CD8-positive, alpha-beta memory T cell (primary cell): ENCODE measurements at regions not wholly inside any gene's neighbourhood (a gene's known extent, or its start where the extent isn't known, plus 50 kb on each side); places are given as distances from the start of the nearest gene placed in this dataset.

ENCODE experiments used
- CTCF ChIA-PET: fragments of 350-600 bp; sonication (Branson Sonifier 250); formaldehyde crosslinking; loops from one replicate; lab custom pipeline; 2021; ENCODE audit warnings: antibody characterized with exemption; lab: Charles Lee
- POLR2A ChIA-PET: fragments of 350-600 bp; sonication (Branson Sonifier 250); formaldehyde crosslinking; loops from one replicate; lab custom pipeline; 2021; ENCODE audit warnings: antibody characterized with exemption; lab: Charles Lee
- DNase-seq, 5 donors: peaks; one replicate each; pipeline versions ENCODE4 v3.0.0 to v3.0.0-alpha.2; 2020 to 2022; ENCODE audit warnings: mixed read lengths in 1 of 5
- H3K27ac ChIP-seq: one replicate; pipeline ENCODE4 v1.7.0; 2013; ENCODE audit warnings: low read depth, mild to moderate bottlenecking, low read length, moderate library complexity
- H3K27me3 ChIP-seq: 2 replicates; pipeline ENCODE4 v1.7.0; 2013; ENCODE audit warnings: low read length, mild to moderate bottlenecking; ENCODE audit not compliant: insufficient read depth, poor library complexity, severe bottlenecking
- H3K36me3 ChIP-seq: 2 replicates; pipeline ENCODE4 v1.7.0; 2013; ENCODE audit warnings: mild to moderate bottlenecking, low read length, moderate library complexity; ENCODE audit not compliant: insufficient read depth
- H3K4me1 ChIP-seq: 2 replicates; pipeline ENCODE4 v1.7.0; 2013; ENCODE audit warnings: mild to moderate bottlenecking, low read length, moderate library complexity; ENCODE audit not compliant: insufficient read depth
- H3K4me3 ChIP-seq: 2 replicates; pipeline ENCODE4 v1.7.0; 2013; ENCODE audit warnings: mild to moderate bottlenecking, low read length
- H3K9me3 ChIP-seq: 2 replicates; pipeline ENCODE4 v1.7.0; 2013; ENCODE audit warnings: mild to moderate bottlenecking, low read length
- H3K27ac Mint-ChIP-seq, 8 donors: one replicate each; pipeline ENCODE4 v1.8.0; 2020 to 2021; ENCODE audit warnings: mixed read lengths in 8 of 8, mild to moderate bottlenecking in 6 of 8, inconsistent platforms in 3 of 8, moderate library complexity in 3 of 8
- H3K27me3 Mint-ChIP-seq, 2 donors: one replicate each; pipeline ENCODE4 v1.8.0; 2020 to 2021; ENCODE audit warnings: mixed read lengths in 2 of 2, mild to moderate bottlenecking in 1 of 2, moderate library complexity in 1 of 2
- H3K36me3 Mint-ChIP-seq, 3 donors: one replicate each; pipeline ENCODE4 v1.8.0; 2020 to 2021; ENCODE audit warnings: mixed read lengths in 3 of 3, inconsistent platforms in 1 of 3, mild to moderate bottlenecking in 1 of 3
- H3K4me1 Mint-ChIP-seq, 3 donors: one replicate each; pipeline ENCODE4 v1.8.0; 2020 to 2021; ENCODE audit warnings: mixed read lengths in 3 of 3, inconsistent platforms in 1 of 3, mild to moderate bottlenecking in 1 of 3
- H3K4me3 Mint-ChIP-seq, 7 donors: one replicate each; pipeline ENCODE4 v1.8.0; 2020 to 2021; ENCODE audit warnings: mixed read lengths in 7 of 7, mild to moderate bottlenecking in 6 of 7, moderate library complexity in 4 of 7, inconsistent platforms in 2 of 7
- H3K9me3 Mint-ChIP-seq, 5 donors: one replicate each; pipeline ENCODE4 v1.8.0; 2020 to 2022; ENCODE audit warnings: mixed read lengths in 5 of 5, mild to moderate bottlenecking in 3 of 5, moderate library complexity in 2 of 5, inconsistent platforms in 1 of 5

- DNase-seq: no peak
- Histone ChIP-seq H3K4me1 (no peaks in the 10 kb centered on the region), H3K4me3 (no peak overlapping the region), H3K27me3 (no peaks in the 10 kb centered on the region), H3K36me3 (no peaks in the 10 kb centered on the region), H3K27ac (no peak overlapping the region), H3K9me3 (no peaks in the 10 kb centered on the region)
- peaks cover 0 to 4% of the 10 kb centered on the region in 2 donors for H3K27me3 Mint-ChIP-seq
- no peaks in the 10 kb centered on the region for H3K4me1 Mint-ChIP-seq
- no peak overlapping the region for H3K4me3 Mint-ChIP-seq
- CTCF ChIA-PET: no interaction called here
- H3K27ac Mint-ChIP-seq: no peak overlapping the region
- H3K9me3 Mint-ChIP-seq: no peaks in the 10 kb centered on the region
- POLR2A ChIA-PET: no interaction called here
- no peaks in the 10 kb centered on the region for H3K36me3 Mint-ChIP-seq
These were observed 854.3 kb upstream of the ACVR2A start for GRCh38 chr2:146990311-146991054.

DNA sequence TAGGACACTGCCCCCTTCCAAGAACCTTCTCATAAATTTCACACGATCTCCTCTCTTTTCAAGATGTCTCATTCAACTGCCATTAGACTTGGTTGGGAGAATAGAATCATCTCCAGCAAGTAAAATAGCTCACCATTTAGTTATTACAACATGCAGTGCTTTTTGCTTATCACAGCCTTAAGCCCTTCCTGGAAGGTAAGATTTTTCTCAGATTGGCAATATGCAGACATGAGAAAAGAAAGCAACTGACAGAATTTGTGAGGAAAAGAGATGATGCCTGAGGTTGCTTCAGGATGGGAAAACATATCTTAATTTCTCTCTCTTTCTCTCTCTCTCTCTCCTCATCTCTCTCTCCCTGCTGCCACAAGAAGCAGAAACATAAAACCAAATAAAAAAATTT is 855.1 kb upstream of the ACVR2A start:
- ChIA-PET POLR2A (no interaction called here), CTCF (no interaction called here)
- no peaks in the 10 kb centered on the region for H3K4me1 Mint-ChIP-seq
- H3K9me3 Mint-ChIP-seq: no peaks in the 10 kb centered on the region
- no peaks in the 10 kb centered on the region for H3K4me1 ChIP-seq
- H3K36me3 Mint-ChIP-seq: no peaks in the 10 kb centered on the region
- H3K27me3 ChIP-seq: no peaks in the 10 kb centered on the region
- H3K27ac ChIP-seq: no peak overlapping the region
- no peak overlapping the region for H3K4me3 Mint-ChIP-seq
- H3K4me3 ChIP-seq: no peak overlapping the region
- DNase-seq: no peak
- H3K27me3 Mint-ChIP-seq: peaks cover 0 to 4% of the 10 kb centered on the region in 2 donors
- H3K36me3 ChIP-seq: no peaks in the 10 kb centered on the region
- no peak overlapping the region for H3K27ac Mint-ChIP-seq
- no peaks in the 10 kb centered on the region for H3K9me3 ChIP-seq

GRCh38 chr2:146987996-146988395 is 856.8 kb upstream of the ACVR2A start:
- Histone ChIP-seq H3K4me1 (no peaks in the 10 kb centered on the region), H3K4me3 (no peak overlapping the region), H3K9me3 (no peaks in the 10 kb centered on the region), H3K36me3 (no peaks in the 10 kb centered on the region), H3K27me3 (no peaks in the 10 kb centered on the region), H3K27ac (no peak overlapping the region)
- Mint-ChIP-seq H3K4me1 (no peaks in the 10 kb centered on the region), H3K4me3 (no peak overlapping the region), H3K27me3 (no peaks in the 10 kb centered on the region), H3K36me3 (no peaks in the 10 kb centered on the region), H3K27ac (no peak overlapping the region), H3K9me3 (no peaks in the 10 kb centered on the region)
- no peak for DNase-seq
- CTCF ChIA-PET: no interaction called here
- POLR2A ChIA-PET: no interaction called here

GRCh38 chr2:146986161-146986560 is 858.7 kb upstream of the ACVR2A start:
- H3K27me3 ChIP-seq: no peaks in the 10 kb centered on the region
- no peaks in the 10 kb centered on the region for H3K4me1 ChIP-seq
- no peak overlapping the region for H3K4me3 Mint-ChIP-seq
- H3K27me3 Mint-ChIP-seq: no peaks in the 10 kb centered on the region
- H3K4me3 ChIP-seq: no peak overlapping the region
- H3K36me3 Mint-ChIP-seq: no peaks in the 10 kb centered on the region
- H3K9me3 ChIP-seq: no peaks in the 10 kb centered on the region
- ChIA-PET CTCF (no interaction called here), POLR2A (no interaction called here)
- H3K9me3 Mint-ChIP-seq: no peaks in the 10 kb centered on the region
- H3K27ac ChIP-seq: no peak overlapping the region
- no peak overlapping the region for H3K27ac Mint-ChIP-seq
- no peak for DNase-seq
- H3K4me1 Mint-ChIP-seq: no peaks in the 10 kb centered on the region
- H3K36me3 ChIP-seq: no peaks in the 10 kb centered on the region

DNA sequence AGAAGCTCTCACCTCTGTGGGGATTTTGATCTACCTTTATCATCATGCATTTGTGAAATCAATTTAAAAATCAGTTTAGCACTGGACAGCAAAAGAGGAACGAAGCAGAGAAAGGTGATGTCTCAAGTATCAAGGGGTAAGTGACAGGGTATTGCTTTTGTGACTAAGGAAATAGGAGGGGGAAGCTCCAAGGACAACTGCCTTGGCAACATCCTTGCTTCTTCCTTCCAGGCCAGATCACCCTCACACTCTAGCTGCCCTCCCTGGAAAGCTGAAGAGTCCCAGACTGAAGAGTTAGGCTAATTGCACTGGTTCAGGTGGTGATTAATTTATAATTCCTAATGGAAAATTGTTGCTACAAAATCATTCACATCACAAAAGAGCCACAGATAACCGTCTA is 859.1 kb upstream of the ACVR2A start:
- H3K27me3 Mint-ChIP-seq: no peaks in the 10 kb centered on the region
- H3K9me3 ChIP-seq: no peaks in the 10 kb centered on the region
- H3K27ac ChIP-seq: no peak overlapping the region
- H3K4me3 Mint-ChIP-seq: no peak overlapping the region
- no peaks in the 10 kb centered on the region for H3K4me1 Mint-ChIP-seq
- DNase-seq: no peak
- H3K36me3 Mint-ChIP-seq: no peaks in the 10 kb centered on the region
- H3K27ac Mint-ChIP-seq: no peak overlapping the region
- H3K4me3 ChIP-seq: no peak overlapping the region
- H3K4me1 ChIP-seq: no peaks in the 10 kb centered on the region
- POLR2A ChIA-PET: no interaction called here
- CTCF ChIA-PET: no interaction called here
- peaks cover 0 to 2% (median 0%) of the 10 kb centered on the region in 5 donors for H3K9me3 Mint-ChIP-seq
- H3K36me3 ChIP-seq: no peaks in the 10 kb centered on the region
- no peaks in the 10 kb centered on the region for H3K27me3 ChIP-seq

DNA sequence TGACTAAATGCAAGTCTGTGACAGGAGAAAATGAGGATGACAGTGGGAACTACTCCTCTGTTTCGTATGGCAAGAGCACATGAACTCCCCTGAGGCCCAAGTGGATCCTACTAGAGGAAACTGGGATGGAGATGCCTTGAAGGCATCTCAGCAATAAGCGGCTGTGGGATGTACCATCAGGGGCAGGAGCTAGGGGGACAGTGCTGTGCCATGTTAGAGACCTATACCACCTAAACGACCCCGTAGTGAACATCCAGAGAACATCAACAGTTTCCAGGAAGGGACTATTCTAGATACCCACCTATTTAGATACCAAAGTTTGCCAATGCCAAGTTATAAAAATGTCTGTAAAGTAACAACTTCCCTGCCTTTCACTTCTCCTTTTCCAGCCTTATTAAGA is 860.8 kb upstream of the ACVR2A start:
- Mint-ChIP-seq H3K27ac (no peak overlapping the region), H3K4me3 (no peak overlapping the region), H3K9me3 (peaks cover 0 to 3% (median 0%) of the 10 kb centered on the region in 5 donors)

DNA sequence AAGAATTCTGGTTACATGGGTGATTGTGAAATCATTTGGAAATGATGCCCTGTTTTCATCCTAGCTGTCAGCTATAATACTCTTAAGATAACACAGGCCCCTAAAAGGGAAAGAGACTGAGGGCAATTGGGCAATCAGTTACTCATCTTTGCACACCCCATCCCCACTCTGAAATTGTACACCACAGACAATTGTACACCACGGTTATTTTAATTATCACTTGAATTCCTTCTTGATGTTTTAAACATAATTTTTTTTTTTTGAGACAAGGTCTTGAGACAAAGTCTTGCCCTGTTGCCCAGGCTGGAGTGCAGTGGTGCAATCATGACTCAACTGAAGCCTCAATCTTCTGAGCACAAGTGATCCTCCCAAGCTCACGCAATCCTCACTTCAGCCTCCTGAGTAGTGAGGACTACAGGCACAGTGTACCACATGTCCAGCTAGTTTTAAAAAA is 862.4 kb upstream of the ACVR2A start:
- no peaks in the 10 kb centered on the region for H3K36me3 ChIP-seq
- H3K4me3 ChIP-seq: no peak overlapping the region
- H3K9me3 ChIP-seq: no peaks in the 10 kb centered on the region
- ChIA-PET CTCF (no interaction called here), POLR2A (no interaction called here)
- H3K4me1 ChIP-seq: no peaks in the 10 kb centered on the region
- H3K27me3 ChIP-seq: no peaks in the 10 kb centered on the region
- H3K4me3 Mint-ChIP-seq: no peak overlapping the region
- H3K4me1 Mint-ChIP-seq: no peaks in the 10 kb centered on the region
- no peaks in the 10 kb centered on the region for H3K27me3 Mint-ChIP-seq
- H3K27ac Mint-ChIP-seq: no peak overlapping the region
- no peak for DNase-seq
- H3K36me3 Mint-ChIP-seq: no peaks in the 10 kb centered on the region
- H3K27ac ChIP-seq: no peak overlapping the region
- peaks cover 0 to 4% (median 2%) of the 10 kb centered on the region in 5 donors for H3K9me3 Mint-ChIP-seq

More for the DNA sequence above, 860.8 kb upstream of the ACVR2A start:
- POLR2A ChIA-PET: no interaction called here
- Mint-ChIP-seq H3K27me3 (no peaks in the 10 kb centered on the region), H3K4me1 (no peaks in the 10 kb centered on the region), H3K36me3 (no peaks in the 10 kb centered on the region)
- no peaks in the 10 kb centered on the region for H3K4me1 ChIP-seq
- H3K9me3 ChIP-seq: no peaks in the 10 kb centered on the region
- CTCF ChIA-PET: no interaction called here
- H3K36me3 ChIP-seq: no peaks in the 10 kb centered on the region
- H3K27me3 ChIP-seq: no peaks in the 10 kb centered on the region
- H3K27ac ChIP-seq: no peak overlapping the region
- DNase-seq: no peak
- no peak overlapping the region for H3K4me3 ChIP-seq

GRCh38 chr2:146981921-146982320 is 862.9 kb upstream of the ACVR2A start:
- ChIA-PET CTCF (no interaction called here), POLR2A (no interaction called here)
- Histone ChIP-seq H3K4me3 (no peak overlapping the region), H3K27ac (no peak overlapping the region), H3K4me1 (no peaks in the 10 kb centered on the region), H3K27me3 (no peaks in the 10 kb centered on the region), H3K9me3 (no peaks in the 10 kb centered on the region), H3K36me3 (no peaks in the 10 kb centered on the region)
- DNase-seq: no peak
- Mint-ChIP-seq H3K4me1 (no peaks in the 10 kb centered on the region), H3K4me3 (no peak overlapping the region), H3K27me3 (no peaks in the 10 kb centered on the region), H3K36me3 (no peaks in the 10 kb centered on the region), H3K27ac (no peak overlapping the region), H3K9me3 (peaks cover 0 to 4% (median 2%) of the 10 kb centered on the region in 5 donors)
